Coronary artery (tissue), 2 donors: ENCODE measurements at regions not wholly inside any gene's neighbourhood (a gene's known extent, or its start where the extent isn't known, plus 50 kb on each side); places are given as distances from the start of the nearest gene placed in this dataset.

Source experiments
- DNase-seq: peaks from one replicate; pipeline ENCODE4 v3.0.0-alpha.2; 2017; ENCODE audit warnings: low spot score
- H3K27ac ChIP-seq, 2 donors: fragments of 200-600 bp; sonication (generic); one replicate each; pipeline ENCODE4 v1.5.1; 2016 to 2019
- H3K4me3 ChIP-seq: fragments of 200-600 bp; sonication (generic); 2 replicates; pipeline ENCODE4 v1.5.1; 2016; ENCODE audit warnings: mild to moderate bottlenecking, moderate library complexity
- TF ChIP-seq, protein P1 (sequence below): fragments of 200-600 bp; sonication (generic); IDR thresholded peaks from one replicate; pipeline ENCODE4 v1.5.1; 2019; ENCODE audit warnings: antibody characterized with exemption

DNA sequence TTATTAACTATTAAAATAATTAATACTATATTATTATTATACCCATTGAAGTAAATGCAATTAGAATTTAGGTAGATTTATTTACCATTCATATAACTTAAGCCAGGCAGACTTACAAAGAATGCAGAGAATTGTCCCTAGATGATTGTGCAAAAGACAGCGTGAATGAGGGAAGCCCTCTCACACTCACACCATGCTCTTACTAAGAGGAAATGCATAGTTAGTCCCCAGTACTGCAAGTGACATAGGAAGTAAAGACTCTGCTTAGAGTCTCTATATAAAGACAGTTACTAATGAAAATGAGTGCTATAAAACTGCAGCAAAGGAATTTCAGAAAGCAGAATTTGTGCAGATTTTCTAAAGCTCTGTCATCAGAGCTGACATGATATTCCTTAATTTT, 270.4 kb downstream of the ZBBX start:
- Histone ChIP-seq H3K27ac (no peak overlapping the region), H3K4me3 (no peak overlapping the region)
- DNase-seq: no peak
- TF ChIP-seq, protein P1, sequence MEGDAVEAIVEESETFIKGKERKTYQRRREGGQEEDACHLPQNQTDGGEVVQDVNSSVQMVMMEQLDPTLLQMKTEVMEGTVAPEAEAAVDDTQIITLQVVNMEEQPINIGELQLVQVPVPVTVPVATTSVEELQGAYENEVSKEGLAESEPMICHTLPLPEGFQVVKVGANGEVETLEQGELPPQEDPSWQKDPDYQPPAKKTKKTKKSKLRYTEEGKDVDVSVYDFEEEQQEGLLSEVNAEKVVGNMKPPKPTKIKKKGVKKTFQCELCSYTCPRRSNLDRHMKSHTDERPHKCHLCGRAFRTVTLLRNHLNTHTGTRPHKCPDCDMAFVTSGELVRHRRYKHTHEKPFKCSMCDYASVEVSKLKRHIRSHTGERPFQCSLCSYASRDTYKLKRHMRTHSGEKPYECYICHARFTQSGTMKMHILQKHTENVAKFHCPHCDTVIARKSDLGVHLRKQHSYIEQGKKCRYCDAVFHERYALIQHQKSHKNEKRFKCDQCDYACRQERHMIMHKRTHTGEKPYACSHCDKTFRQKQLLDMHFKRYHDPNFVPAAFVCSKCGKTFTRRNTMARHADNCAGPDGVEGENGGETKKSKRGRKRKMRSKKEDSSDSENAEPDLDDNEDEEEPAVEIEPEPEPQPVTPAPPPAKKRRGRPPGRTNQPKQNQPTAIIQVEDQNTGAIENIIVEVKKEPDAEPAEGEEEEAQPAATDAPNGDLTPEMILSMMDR: no peak

DNA sequence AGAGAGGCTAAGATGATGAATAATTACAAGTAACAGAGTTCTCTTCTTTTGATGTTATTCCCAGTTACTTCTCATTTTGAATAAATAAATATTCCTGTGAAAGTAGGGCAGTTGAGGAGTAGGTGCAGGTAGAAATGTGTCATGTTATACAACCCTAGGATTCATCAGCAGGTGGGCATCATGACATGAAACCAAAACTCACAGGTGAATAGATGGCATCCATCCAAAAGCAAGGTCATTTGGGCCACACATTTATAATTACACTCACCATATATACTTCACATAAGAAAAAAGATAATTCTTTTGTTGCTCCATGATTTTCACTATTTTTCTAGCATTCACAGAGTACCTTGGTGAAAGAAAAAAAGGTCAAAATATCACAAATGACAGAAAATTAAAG, 273.6 kb downstream of the ZBBX start:
- no peak overlapping the region for H3K27ac ChIP-seq
- DNase-seq: no peak
- TF ChIP-seq, protein P1: no peak
- H3K4me3 ChIP-seq: no peak overlapping the region

DNA sequence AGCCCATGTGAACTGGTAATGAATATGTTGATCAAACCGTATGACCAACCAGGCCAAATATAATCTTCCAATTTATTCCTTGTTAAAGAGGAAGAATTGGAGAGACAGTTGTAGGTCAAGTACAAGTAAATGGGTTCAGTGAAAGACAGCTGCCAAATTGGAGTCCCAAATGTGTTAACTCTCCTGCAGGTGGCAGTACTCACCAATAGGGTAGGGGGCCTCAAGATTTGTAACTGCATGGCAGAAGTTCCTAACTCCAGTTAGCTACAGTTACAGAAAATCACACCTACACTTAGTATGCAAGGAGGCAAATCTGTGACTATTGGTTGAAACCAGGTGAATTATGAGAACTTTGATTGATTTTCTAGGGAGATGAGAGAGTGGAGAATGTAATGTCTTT, 278.0 kb downstream of the ZBBX start:
- Histone ChIP-seq H3K4me3 (no peak overlapping the region), H3K27ac (no peak overlapping the region)
- TF ChIP-seq, protein P1: no peak
- DNase-seq: no peak

DNA sequence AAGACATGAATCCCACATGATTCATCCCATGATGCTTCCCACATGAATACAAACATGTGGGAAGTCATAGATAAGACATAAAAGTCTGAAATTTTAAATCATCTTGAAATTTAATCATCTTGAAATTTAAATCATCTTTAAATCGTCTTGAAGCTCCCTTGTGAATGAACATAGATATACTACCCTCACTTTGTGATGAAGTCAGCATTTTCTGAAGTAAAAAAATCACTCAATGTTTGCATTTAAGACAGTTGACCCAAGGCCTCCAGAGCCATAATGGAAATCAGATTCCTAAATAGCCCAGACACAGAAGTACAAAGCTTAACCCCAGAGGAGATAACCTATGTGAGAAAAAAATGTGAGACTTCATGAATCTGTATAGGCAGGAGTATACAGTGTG, 279.4 kb downstream of the ZBBX start:
- Histone ChIP-seq H3K4me3 (no peak overlapping the region), H3K27ac (no peak overlapping the region)
- DNase-seq: no peak
- TF ChIP-seq, protein P1: no peak

DNA sequence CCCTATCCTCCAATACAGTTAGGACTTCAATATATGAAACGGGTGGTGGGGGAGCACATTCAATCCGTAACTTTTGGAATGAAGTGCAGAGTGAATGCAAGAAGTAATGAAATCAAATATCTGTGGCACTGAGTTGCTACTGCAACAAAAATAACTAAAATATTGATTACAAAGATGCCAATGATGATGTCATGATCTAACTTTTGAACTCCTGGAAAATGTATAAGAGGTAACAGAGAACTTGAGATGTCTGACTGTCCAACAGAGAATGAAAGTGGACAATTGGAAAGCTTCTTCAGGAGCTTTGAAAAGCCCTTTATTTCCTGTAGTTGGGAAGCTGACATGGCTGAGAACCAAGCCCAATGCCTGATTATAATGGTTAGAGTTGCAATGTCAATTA, 279.9 kb downstream of the ZBBX start:
- Histone ChIP-seq H3K27ac (no peak overlapping the region), H3K4me3 (no peak overlapping the region)
- no peak for DNase-seq
- TF ChIP-seq, protein P1: no peak

DNA sequence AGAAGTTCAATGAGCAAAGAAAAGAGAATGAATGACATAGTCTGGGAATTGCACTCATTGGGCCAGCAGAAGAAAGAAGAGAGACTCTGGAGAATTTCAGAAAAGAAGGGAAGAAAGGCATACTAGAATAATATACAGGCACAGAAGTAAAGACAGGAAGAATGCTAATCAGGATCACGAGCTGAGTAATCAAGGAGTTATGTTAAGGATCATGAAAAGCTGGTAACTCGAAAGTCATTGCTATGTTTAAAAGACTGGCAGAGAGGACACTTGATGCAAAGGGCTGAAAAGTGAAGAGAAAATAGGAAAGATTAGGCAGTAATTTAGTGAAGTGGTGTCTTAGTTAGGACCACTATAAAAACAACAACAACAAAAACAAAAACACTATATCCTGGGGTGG, 284.1 kb downstream of the ZBBX start:
- no peak for DNase-seq
- no peak overlapping the region for H3K4me3 ChIP-seq
- TF ChIP-seq, protein P1: no peak

DNA sequence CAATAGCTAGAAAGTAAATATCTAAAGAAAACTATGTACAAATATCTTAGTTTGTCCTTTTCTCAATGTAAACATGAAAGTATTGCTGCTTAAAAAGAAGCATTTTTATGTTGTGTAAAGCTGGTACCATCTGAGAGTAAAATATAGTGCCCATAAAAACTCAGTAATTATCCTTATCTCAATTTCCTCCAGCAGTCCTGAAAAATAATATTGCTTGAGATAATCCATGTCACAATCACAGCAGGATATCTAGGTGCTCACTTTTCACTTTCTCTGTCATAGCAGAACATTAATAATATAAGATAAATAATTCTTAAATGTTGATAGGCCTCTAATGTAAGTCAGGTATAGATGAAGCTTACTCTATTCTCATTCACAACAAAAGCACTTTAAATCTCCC, 285.5 kb downstream of the ZBBX start:
- TF ChIP-seq, protein P1: no peak
- DNase-seq: no peak
- Histone ChIP-seq H3K4me3 (no peak overlapping the region), H3K27ac (no peak overlapping the region)

More for the DNA sequence above, 284.1 kb downstream of the ZBBX start:
- H3K27ac ChIP-seq: no peak overlapping the region
